A673 (cell line): ENCODE measurements at regions not wholly inside any gene's neighbourhood (a gene's known extent, or its start where the extent isn't known, plus 50 kb on each side); places are given as distances from the start of the nearest gene placed in this dataset.
"Not testable (repeated sequence)": the region's sequence is repeated elsewhere in the genome, so short reads cannot be mapped to it uniquely, and the experiment has no call there.

ENCODE experiments used
- BruUV-seq: library from RNA; stranded (reverse); fragments of 400-500 nt; replicated peaks from 2 replicates; lab custom pipeline; 2021; lab: Mats Ljungman, UMichigan
- CTCF ChIA-PET: fragments of 300-600 bp; sonication (Branson Sonifier 250); formaldehyde crosslinking; loops from one replicate; lab custom pipeline; 2022; ENCODE audit warnings: antibody characterized with exemption; lab: Charles Lee
- POLR2A ChIA-PET: fragments of 300-600 bp; sonication (Branson Sonifier 250); formaldehyde crosslinking; loops from one replicate; lab custom pipeline; 2022; ENCODE audit warnings: antibody characterized with exemption; ENCODE audit not compliant: low non-redundant PET; lab: Charles Lee
- DNase-seq: peaks from one replicate; pipeline ENCODE4 v3.0.0-alpha.2; 2015; ENCODE audit warnings: low spot score
- H3K27ac ChIP-seq: fragments of 200-600 bp; sonication (generic); 2 replicates; pipeline ENCODE4 v1.5.1; 2016; ENCODE audit warnings: mixed run types, low read depth, mild to moderate bottlenecking, mixed read lengths, antibody characterized with exemption, low read length; ENCODE audit not compliant: poor library complexity, severe bottlenecking
- H3K27me3 ChIP-seq: fragments of 200-600 bp; sonication (generic); replicated peaks from 2 replicates; pipeline ENCODE4 v1.6.1; 2017; ENCODE audit warnings: mixed run types, low read depth, mild to moderate bottlenecking, mixed read lengths, antibody characterized with exemption, low read length; ENCODE audit not compliant: insufficient read depth, poor library complexity
- H3K36me3 ChIP-seq: fragments of 200-600 bp; sonication (generic); 2 replicates; pipeline ENCODE4 v1.6.1; 2016; ENCODE audit warnings: mixed run types, mild to moderate bottlenecking, mixed read lengths, antibody characterized with exemption, low read length; ENCODE audit not compliant: insufficient read depth, poor library complexity, severe bottlenecking
- H3K4me1 ChIP-seq: fragments of 200-600 bp; sonication (generic); 2 replicates; pipeline ENCODE4 v1.6.1; 2017; ENCODE audit warnings: mixed run types, mild to moderate bottlenecking, mixed read lengths, antibody characterized with exemption, low read length; ENCODE audit not compliant: insufficient read depth, poor library complexity, severe bottlenecking
- H3K4me3 ChIP-seq: fragments of 200-600 bp; sonication (generic); 2 replicates; pipeline ENCODE4 v1.5.1; 2016; ENCODE audit warnings: low read depth, mixed run types, mild to moderate bottlenecking, mixed read lengths, low read length; ENCODE audit not compliant: poor library complexity, severe bottlenecking
- H3K9me3 ChIP-seq: fragments of 200-600 bp; sonication (generic); 2 replicates; pipeline ENCODE4 v1.6.1; 2016; ENCODE audit warnings: mixed run types, low read depth, mild to moderate bottlenecking, mixed read lengths, antibody characterized with exemption, low read length; ENCODE audit not compliant: poor library complexity, severe bottlenecking
- intact Hi-C: fragments of 100-400 bp; cut with micrococcal nuclease; formaldehyde crosslinking; loops from one replicate; pipeline ENCODE4 v1.10.0; 2022; ENCODE audit not compliant: unreplicated experiment

DNA sequence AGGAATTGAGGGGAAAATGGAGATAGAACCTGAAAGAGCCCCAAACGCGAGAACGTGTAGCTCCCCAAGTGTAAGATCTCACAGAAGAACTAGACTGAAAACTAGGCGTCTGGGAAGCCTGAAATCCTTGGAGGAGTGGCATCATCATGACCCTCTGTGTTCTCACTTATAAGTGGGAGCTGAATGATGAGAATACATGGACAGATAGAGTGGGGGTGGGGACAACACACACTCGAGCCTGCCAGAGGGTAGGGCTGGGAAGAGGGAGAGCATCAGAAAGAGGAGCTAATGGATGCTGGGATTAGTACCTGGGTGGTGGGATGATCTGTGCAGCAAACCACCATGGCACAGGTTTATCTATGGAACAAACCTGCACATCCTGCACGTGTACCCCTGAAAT, 258.7 kb upstream of the NOTCH2NLA start:
- H3K9me3 ChIP-seq, DNase-seq, POLR2A ChIA-PET, H3K36me3 ChIP-seq, CTCF ChIA-PET, H3K27ac ChIP-seq, H3K4me3 ChIP-seq, H3K27me3 ChIP-seq, H3K4me1 ChIP-seq, BruUV-seq, intact Hi-C loops: not testable (repeated sequence)

DNA sequence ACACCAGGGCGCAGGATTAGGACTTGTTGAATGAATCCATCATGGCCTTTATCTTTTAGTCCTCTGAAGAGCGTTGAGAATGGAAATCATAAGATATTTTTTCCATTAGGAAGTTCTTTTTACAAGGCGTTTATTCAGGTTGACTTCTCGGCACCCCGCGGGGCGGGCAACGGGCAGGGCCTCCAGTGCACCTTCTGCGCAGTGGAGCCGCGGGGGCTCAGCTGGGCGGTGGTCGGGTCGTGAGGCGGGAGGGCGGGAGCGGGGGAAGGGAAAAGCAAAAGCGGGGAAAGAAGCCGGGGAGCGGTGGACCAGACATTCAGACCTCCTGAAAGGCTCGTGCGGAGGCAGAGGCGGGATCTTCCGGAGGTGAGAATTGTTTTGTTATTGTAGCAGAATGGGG, 258.3 kb upstream of the NOTCH2NLA start:
- H3K27me3 ChIP-seq, H3K36me3 ChIP-seq, H3K27ac ChIP-seq, H3K4me3 ChIP-seq, POLR2A ChIA-PET, DNase-seq, intact Hi-C loops, H3K4me1 ChIP-seq, CTCF ChIA-PET, BruUV-seq, H3K9me3 ChIP-seq: not testable (repeated sequence)

DNA sequence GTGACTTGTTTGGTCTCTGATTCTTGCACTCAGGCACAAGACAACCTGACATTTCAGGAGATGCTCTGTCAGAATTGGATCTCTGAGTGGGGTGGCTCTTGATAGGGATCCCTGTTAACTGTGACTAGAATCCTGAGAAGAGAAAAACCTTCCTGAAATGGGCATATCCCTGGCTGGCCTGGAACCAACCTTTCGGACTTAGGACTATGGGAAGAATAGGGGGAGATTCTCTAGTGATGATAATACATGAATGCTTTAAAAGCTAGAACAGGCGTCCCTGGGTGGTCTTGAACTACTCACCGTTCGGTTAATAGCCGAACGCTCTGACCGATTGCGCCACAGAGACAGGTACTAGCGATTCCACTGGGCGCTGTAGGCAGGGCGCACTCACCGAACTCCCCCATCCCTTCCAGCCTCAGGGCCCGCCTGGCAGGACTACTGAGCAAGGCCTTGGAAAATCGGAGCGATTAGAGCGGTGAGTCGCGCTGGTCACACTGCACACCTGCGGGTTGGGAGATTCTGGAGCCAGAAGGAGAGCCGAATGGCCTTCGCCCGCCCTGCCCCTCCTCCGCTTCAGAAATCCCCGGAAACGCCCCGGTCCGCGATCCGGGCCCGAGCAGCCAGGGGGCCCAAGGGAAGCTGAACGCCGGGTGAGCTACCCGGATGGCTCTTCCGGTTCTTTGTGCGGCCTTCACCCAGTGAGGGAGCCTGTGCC, 257.6 kb upstream of the NOTCH2NLA start:
- DNase-seq, H3K4me1 ChIP-seq, CTCF ChIA-PET, intact Hi-C loops, POLR2A ChIA-PET, H3K4me3 ChIP-seq, H3K27ac ChIP-seq, H3K27me3 ChIP-seq, BruUV-seq, H3K36me3 ChIP-seq, H3K9me3 ChIP-seq: not testable (repeated sequence)

DNA sequence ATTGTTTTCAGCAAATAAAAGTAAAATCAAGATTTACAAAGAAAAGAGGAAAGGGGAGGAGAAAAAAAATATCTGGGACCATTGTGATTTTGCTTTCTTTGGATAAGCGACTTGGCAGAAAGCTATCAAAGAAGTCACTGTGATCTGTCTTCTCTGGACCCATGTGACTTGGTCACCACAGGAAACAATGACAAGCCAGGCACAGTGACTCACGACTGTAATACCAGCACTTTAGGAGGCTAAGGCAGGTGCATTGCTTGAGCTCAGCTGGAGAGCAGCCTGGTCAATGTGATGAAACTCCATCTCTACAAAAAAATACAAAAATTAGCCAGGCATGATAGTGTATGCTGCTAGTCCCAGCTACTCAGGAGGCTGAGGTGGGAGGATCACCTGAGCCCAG, 255.4 kb upstream of the NOTCH2NLA start:
- H3K4me1 ChIP-seq, H3K27me3 ChIP-seq, H3K36me3 ChIP-seq, POLR2A ChIA-PET, H3K4me3 ChIP-seq, H3K9me3 ChIP-seq, DNase-seq, intact Hi-C loops, H3K27ac ChIP-seq, CTCF ChIA-PET, BruUV-seq: not testable (repeated sequence)

DNA sequence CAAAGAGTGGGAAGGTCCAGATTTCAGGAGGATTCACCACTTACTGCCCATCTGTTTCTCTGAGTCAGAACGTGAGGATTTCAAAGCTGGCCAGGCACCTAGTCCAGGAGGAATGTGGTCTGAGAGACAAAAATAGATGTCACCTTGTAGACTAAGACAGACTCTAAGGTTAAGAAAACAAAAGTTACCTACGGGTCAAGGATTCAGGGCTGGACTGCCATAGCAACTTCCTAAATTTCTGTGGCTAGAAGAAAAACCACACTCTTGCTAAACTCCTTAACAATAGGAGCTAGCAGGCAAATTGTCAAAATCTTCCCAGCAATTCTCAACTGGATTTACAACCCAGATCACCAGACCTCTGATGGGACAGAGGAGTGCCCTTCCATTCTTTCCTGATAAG, 250.4 kb upstream of the NOTCH2NLA start:
- intact Hi-C loops, BruUV-seq, H3K36me3 ChIP-seq, H3K27me3 ChIP-seq, POLR2A ChIA-PET, H3K4me3 ChIP-seq, H3K9me3 ChIP-seq, H3K27ac ChIP-seq, H3K4me1 ChIP-seq, DNase-seq, CTCF ChIA-PET: not testable (repeated sequence)
